ENCODE measurements at regions not wholly inside any gene's neighbourhood (a gene's known extent, or its start where the extent isn't known, plus 50 kb on each side); places are given as distances from the start of the nearest gene placed in this dataset.
"Not testable (repeated sequence)": the region's sequence is repeated elsewhere in the genome, so short reads cannot be mapped to it uniquely, and the experiment has no call there.

DNA sequence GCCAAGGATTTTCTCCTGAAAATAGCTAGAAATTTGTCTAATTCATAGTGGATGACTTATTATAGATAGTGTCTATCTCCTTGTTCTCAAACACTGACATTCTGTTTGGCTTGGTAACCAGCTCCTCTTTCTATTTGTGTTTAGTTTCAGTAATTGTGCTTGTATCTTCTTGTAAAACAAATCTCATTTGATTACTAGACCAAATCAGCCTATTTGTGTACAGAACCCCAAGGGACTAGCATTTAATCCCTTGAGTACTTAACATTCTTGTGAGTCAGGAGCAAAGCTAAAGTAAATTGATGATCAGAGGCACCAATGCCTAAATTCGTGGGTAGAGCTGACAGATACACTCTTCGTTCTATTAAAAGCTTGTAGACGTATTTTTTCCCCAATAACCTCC, 306.5 kb upstream of the SLITRK3 start:
- in situ Hi-C loops (cut with HindIII; ENCODE audit: extremely low pct_ligation_motif_present, low pct_unique_long_range_greater_than_20kb) (no loop called here), intact Hi-C loops (cut with micrococcal nuclease; ENCODE audit: unreplicated experiment) (no loop called here)
- no peaks in the 10 kb centered on the region for H3K4me1 ChIP-seq (ENCODE audit: insufficient read depth, low read length)
- H3K9me3 ChIP-seq (ENCODE audit: low read length): peaks cover 20% of the 10 kb centered on the region
- CTCF ChIA-PET (ENCODE audit: low intra/inter-chr PET ratio, low total read pairs): no interaction called here
- no peak overlapping the region for H3K27ac ChIP-seq (ENCODE audit: extremely low read length, insufficient read depth, low read length)
- H3K4me3 ChIP-seq (replicated peaks in 1 of 3; ENCODE audit: insufficient read depth in 1 of 3, low read depth in 2 of 3, low read length in 3 of 3): no peak overlapping the region
- no peak for FAIRE-seq
- no peaks in the 10 kb centered on the region for H4K20me1 ChIP-seq (ENCODE audit: insufficient read depth, low read length)
- H3K79me2 ChIP-seq (ENCODE audit: insufficient read depth, low read length): no peaks in the 10 kb centered on the region
- no peak overlapping the region for H3K4me2 ChIP-seq (ENCODE audit: low read depth, low read length)
- DNase-seq (ENCODE audit: low spot score): no peak
- 5% methylated on average over 3 of the region's 3 CpGs for WGBS (ENCODE audit: low lambda C conversion rate)
- POLR2A ChIA-PET: no interaction called here
- BruUV-seq (replicated peaks): no TSS peak
- no peak overlapping the region for H2AFZ ChIP-seq (ENCODE audit: low read length)
- H3K27me3 ChIP-seq (ENCODE audit: control insufficient read depth in 1 of 2, insufficient read depth in 2 of 2, low read length in 2 of 2): no peaks in the 10 kb centered on the region
- no peak for ATAC-seq
- no peaks in the 10 kb centered on the region for H3K36me3 ChIP-seq (replicated peaks in 1 of 2; ENCODE audit: control insufficient read depth in 1 of 2, insufficient read depth in 2 of 2, low read length in 2 of 2)
- H3K9ac ChIP-seq (ENCODE audit: insufficient read depth, low read depth, low read length): no peak overlapping the region
- TF ChIP-seq ZNF619 (CRISPR knock-in tag; IDR thresholded peaks at IDR 0.05) (no peak), REXO4 (CRISPR knock-in tag; IDR thresholded peaks at IDR 0.05; ENCODE audit: borderline replicate concordance) (no peak), RARA (CRISPR knock-in tag; IDR thresholded peaks at IDR 0.05) (no peak)

DNA sequence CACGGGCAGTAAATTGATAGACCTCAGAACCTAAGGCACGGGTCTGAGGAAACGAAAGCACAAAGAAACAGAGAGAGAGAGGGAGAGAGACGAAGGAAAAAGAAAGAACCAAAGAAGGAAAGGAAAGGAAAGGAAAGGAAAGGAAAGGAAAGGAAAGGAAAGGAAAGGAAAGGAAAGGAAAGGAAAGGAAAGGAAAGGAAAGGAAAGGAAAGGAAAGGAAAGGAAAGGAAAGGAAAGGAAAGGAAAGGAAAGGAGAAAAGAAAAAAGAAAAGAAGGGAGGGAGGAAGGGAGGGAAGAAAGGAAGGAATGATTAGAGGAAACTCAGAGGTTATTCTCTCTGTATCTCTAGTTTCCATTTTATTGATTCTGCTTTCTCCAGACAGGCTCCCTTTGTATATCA, 302.6 kb upstream of the SLITRK3 start:
- H3K27me3 ChIP-seq (ENCODE audit: control insufficient read depth in 1 of 2, insufficient read depth in 2 of 2, low read length in 2 of 2); FAIRE-seq; in situ Hi-C loops (cut with HindIII; ENCODE audit: extremely low pct_ligation_motif_present, low pct_unique_long_range_greater_than_20kb); POLR2A ChIA-PET; H3K4me1 ChIP-seq (ENCODE audit: insufficient read depth, low read length); H3K36me3 ChIP-seq (replicated peaks in 1 of 2; ENCODE audit: control insufficient read depth in 1 of 2, insufficient read depth in 2 of 2, low read length in 2 of 2); BruUV-seq (replicated peaks); ATAC-seq; H3K4me3 ChIP-seq (replicated peaks in 1 of 3; ENCODE audit: insufficient read depth in 1 of 3, low read depth in 2 of 3, low read length in 3 of 3); CTCF ChIA-PET (ENCODE audit: low intra/inter-chr PET ratio, low total read pairs); intact Hi-C loops (cut with micrococcal nuclease; ENCODE audit: unreplicated experiment); H2AFZ ChIP-seq (ENCODE audit: low read length); H4K20me1 ChIP-seq (ENCODE audit: insufficient read depth, low read length); H3K4me2 ChIP-seq (ENCODE audit: low read depth, low read length); H3K9ac ChIP-seq (ENCODE audit: insufficient read depth, low read depth, low read length); H3K9me3 ChIP-seq (ENCODE audit: low read length); H3K79me2 ChIP-seq (ENCODE audit: insufficient read depth, low read length); DNase-seq (ENCODE audit: low spot score); H3K27ac ChIP-seq (ENCODE audit: extremely low read length, insufficient read depth, low read length): not testable (repeated sequence)
- under 1% methylated on average over 4 of the region's 4 CpGs for WGBS (ENCODE audit: low lambda C conversion rate)

DNA sequence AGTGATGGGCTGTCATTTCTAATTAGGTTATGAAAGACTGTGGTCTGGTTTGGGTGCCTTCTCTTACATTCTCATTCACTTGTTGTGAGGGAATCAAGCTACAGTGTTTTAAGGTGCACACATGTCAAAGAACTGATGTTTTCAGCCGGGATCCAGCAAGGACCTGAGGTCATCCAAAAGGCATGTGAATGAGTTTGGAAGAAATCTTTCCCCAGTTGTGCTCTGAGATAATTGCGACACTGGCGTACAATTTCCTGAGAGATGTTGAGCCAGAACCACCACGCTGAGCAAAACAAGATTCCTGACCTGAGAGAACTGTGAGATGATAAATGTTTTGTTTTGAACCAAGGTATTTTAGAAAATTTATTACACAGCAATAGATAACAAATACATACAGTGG, 295.3 kb upstream of the SLITRK3 start:
- POLR2A ChIA-PET: no interaction called here
- no peak overlapping the region for H2AFZ ChIP-seq (ENCODE audit: low read length)
- no peak for FAIRE-seq
- H3K4me1 ChIP-seq (ENCODE audit: insufficient read depth, low read length): no peaks in the 10 kb centered on the region
- 47% methylated on average over 4 of the region's 4 CpGs for WGBS (ENCODE audit: low lambda C conversion rate)
- H4K20me1 ChIP-seq (ENCODE audit: insufficient read depth, low read length): no peaks in the 10 kb centered on the region
- no peaks in the 10 kb centered on the region for H3K79me2 ChIP-seq (ENCODE audit: insufficient read depth, low read length)
- no peak overlapping the region for H3K4me3 ChIP-seq (replicated peaks in 1 of 3; ENCODE audit: insufficient read depth in 1 of 3, low read depth in 2 of 3, low read length in 3 of 3)
- TF ChIP-seq, protein P1, sequence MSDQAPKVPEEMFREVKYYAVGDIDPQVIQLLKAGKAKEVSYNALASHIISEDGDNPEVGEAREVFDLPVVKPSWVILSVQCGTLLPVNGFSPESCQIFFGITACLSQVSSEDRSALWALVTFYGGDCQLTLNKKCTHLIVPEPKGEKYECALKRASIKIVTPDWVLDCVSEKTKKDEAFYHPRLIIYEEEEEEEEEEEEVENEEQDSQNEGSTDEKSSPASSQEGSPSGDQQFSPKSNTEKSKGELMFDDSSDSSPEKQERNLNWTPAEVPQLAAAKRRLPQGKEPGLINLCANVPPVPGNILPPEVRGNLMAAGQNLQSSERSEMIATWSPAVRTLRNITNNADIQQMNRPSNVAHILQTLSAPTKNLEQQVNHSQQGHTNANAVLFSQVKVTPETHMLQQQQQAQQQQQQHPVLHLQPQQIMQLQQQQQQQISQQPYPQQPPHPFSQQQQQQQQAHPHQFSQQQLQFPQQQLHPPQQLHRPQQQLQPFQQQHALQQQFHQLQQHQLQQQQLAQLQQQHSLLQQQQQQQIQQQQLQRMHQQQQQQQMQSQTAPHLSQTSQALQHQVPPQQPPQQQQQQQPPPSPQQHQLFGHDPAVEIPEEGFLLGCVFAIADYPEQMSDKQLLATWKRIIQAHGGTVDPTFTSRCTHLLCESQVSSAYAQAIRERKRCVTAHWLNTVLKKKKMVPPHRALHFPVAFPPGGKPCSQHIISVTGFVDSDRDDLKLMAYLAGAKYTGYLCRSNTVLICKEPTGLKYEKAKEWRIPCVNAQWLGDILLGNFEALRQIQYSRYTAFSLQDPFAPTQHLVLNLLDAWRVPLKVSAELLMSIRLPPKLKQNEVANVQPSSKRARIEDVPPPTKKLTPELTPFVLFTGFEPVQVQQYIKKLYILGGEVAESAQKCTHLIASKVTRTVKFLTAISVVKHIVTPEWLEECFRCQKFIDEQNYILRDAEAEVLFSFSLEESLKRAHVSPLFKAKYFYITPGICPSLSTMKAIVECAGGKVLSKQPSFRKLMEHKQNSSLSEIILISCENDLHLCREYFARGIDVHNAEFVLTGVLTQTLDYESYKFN (CRISPR knock-in tag; conservative IDR thresholded peaks at IDR 0.05): no peak
- TF ChIP-seq HOXA7 (CRISPR knock-in tag; IDR thresholded peaks at IDR 0.05) (no peak), ZFP41 (CRISPR knock-in tag; IDR thresholded peaks at IDR 0.05; ENCODE audit: borderline replicate concordance) (no peak), ZNF460 (CRISPR knock-in tag; IDR thresholded peaks at IDR 0.05; ENCODE audit: borderline replicate concordance) (no peak), NR3C1 (CRISPR knock-in tag; IDR thresholded peaks at IDR 0.05) (no peak), ZNF20 (CRISPR knock-in tag; IDR thresholded peaks at IDR 0.05) (no peak)
- H3K4me2 ChIP-seq (ENCODE audit: low read depth, low read length): no peak overlapping the region
- no peak for DNase-seq (ENCODE audit: low spot score)
- intact Hi-C loops (cut with micrococcal nuclease; ENCODE audit: unreplicated experiment): no loop called here
- no TSS peak for BruUV-seq (replicated peaks)
- CTCF ChIA-PET (ENCODE audit: low intra/inter-chr PET ratio, low total read pairs): no interaction called here
- ATAC-seq: no peak
- H3K36me3 ChIP-seq (replicated peaks in 1 of 2; ENCODE audit: control insufficient read depth in 1 of 2, insufficient read depth in 2 of 2, low read length in 2 of 2): no peaks in the 10 kb centered on the region
- in situ Hi-C loops (cut with HindIII; ENCODE audit: extremely low pct_ligation_motif_present, low pct_unique_long_range_greater_than_20kb): no loop called here
- H3K27ac ChIP-seq (ENCODE audit: extremely low read length, insufficient read depth, low read length): no peak overlapping the region
- no peaks in the 10 kb centered on the region for H3K27me3 ChIP-seq (ENCODE audit: control insufficient read depth in 1 of 2, insufficient read depth in 2 of 2, low read length in 2 of 2)
- no peaks in the 10 kb centered on the region for H3K9me3 ChIP-seq (ENCODE audit: low read length)
- no peak overlapping the region for H3K9ac ChIP-seq (ENCODE audit: insufficient read depth, low read depth, low read length)
